ENCODE measurements at regions not wholly inside any gene's neighbourhood (a gene's known extent, or its start where the extent isn't known, plus 50 kb on each side); places are given as distances from the start of the nearest gene placed in this dataset.

DNA sequence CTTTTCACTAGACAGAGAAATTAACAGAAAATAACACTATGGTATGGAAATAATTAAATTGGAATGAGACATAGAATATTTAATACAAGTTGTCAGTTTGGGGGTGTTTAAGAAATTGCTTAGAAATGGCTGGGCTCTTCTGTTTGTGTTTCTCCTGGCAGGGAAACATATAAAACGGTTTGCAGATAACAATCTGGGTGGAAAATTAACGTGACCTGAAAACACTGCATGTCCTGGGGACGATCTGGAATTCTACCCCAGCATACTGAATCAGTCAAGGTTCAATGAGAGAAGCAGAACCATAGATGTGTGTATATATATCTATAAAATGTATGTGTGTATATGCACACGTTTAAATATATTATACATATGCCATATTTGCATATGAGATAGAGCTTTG is 109.8 kb downstream of the SPATA18 start:
- no peak for TF ChIP-seq ARNT (IDR thresholded peaks at IDR 0.05)
- no peak for TF ChIP-seq SUZ12 (IDR thresholded peaks at IDR 0.05)
- no peak for TF ChIP-seq TARDBP (IDR thresholded peaks at IDR 0.05)
- TF ChIP-seq FOXK2 (IDR thresholded peaks at IDR 0.05) = no peak
- TF ChIP-seq, protein P1, sequence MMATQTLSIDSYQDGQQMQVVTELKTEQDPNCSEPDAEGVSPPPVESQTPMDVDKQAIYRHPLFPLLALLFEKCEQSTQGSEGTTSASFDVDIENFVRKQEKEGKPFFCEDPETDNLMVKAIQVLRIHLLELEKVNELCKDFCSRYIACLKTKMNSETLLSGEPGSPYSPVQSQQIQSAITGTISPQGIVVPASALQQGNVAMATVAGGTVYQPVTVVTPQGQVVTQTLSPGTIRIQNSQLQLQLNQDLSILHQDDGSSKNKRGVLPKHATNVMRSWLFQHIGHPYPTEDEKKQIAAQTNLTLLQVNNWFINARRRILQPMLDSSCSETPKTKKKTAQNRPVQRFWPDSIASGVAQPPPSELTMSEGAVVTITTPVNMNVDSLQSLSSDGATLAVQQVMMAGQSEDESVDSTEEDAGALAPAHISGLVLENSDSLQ (IDR thresholded peaks at IDR 0.05) = no peak
- TF ChIP-seq HDGF (IDR thresholded peaks at IDR 0.05; ENCODE audit: borderline replicate concordance) = no peak
